ENCODE measurements at regions not wholly inside any gene's neighbourhood (a gene's known extent, or its start where the extent isn't known, plus 50 kb on each side); places are given as distances from the start of the nearest gene placed in this dataset.
A peak's percentile ranks its signal among the peaks of the same experiment; 100 is the strongest.
"Not testable (repeated sequence)": the region's sequence is repeated elsewhere in the genome, so short reads cannot be mapped to it uniquely, and the experiment has no call there.

DNA sequence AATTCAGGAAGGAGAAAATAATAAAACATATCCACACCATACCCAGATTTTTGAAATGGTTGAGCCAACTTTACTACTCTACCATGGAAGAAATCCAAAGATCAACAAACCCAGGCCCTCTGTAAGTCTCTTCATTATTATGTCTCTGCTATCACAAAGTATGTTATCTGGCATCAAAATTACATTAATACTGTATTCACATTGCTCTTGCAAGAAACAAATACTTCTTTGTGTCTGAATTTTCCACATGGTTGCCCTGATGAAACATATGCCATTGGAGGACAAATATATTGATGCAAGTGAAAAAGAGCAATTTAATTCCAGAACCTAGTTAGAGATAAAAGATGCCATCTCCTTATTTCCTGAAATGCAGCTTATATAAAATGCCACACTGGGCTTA is 204.0 kb downstream of the FZD1 start:
- DNase-seq: no peak

DNA sequence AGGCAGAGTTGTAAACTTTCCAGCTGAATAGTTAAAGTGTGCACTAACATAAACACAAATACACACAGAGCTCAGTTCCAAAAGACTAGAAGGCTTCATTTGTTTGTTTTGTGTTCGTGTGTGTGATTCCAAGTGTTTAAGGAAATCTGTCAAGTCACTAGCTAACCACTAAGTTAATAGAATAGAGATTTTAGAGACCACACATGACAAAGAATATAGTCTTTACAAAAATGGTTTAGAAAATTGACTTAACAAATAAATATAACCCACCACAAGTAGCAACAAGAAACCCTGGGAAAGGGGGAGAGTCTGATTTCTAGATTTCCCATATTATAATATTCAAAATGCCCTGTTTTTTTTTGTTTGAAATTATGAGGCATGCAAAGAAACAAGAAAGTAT is 209.4 kb downstream of the FZD1 start:
- no peak for DNase-seq

- no peak for DNase-seq
Observed at GRCh38 chr7:91474074-91474473, 209.8 kb downstream of the FZD1 start.

- DNase-seq: not testable (repeated sequence)
Observed at GRCh38 chr7:91480470-91480869, 216.2 kb downstream of the FZD1 start.

- no peak for DNase-seq
Observed at GRCh38 chr7:91491868-91492267, 227.6 kb downstream of the FZD1 start.

DNA sequence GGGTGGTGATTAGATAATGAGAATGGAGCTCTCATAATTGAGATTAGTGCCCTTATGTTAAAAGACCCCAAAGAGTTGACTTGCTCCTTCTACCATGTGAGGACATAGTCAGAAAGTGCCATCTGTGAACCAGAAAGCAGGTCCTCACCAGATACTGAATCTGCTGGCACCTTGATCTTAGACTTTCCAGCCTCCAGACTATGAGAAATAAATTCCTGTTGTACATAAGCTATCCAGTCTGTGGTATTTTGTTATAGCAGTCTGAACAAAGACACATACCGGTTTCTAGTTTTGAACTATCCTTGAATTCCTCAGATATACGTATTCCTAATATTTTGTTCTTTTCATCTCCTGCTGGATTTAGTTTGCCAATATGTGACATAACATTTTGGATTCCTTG is 228.1 kb downstream of the FZD1 start:
- no peak for DNase-seq

DNA sequence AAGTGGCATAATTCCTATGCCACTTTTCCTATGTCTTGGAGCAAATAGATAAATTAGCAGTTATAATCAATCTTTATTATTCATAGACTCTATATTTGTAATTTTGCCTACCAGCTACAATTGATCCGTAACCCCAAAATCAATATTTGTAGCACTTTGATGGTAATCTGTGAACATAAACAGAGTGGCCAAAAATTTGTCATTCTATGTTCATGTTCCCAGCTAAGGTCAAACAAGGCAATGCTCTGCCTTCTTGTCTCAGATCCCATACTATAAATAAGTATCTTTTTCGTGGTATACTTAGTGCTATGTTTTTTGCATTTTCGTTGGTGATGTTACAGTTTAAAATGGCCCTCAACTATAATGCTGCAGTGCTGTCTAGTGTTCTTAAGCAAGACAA is 228.5 kb downstream of the FZD1 start:
- DNase-seq: no peak

- no peak for DNase-seq
Observed at GRCh38 chr7:91494450-91494849, 230.2 kb downstream of the FZD1 start.

DNA sequence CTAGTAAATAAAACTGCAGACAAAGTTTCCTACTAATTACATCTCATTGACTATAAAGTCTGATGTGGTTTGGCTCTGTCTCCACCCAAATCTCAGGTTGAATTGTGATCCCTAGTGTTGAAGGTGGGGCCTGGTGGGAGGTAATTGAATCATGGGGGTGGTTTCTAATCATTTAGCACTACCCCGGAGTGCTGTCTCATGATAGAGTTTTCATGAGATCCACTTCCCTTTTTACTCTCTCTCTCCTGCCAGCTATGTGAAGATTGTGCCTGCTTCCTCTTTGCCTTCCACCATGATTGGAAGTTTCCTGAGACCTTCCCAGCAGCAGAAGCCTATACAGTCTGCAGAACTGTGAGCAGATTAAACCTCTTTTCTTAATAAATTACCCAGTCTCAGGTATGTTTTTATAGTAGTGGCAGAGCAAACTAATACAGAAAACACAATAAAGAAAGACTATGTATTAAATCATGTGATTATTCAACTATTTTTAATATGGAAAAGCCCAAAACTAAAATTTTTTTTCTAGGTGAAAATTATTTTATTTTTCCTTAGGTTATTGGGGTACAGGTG is 232.1 kb downstream of the FZD1 start:
- no peak for DNase-seq

DNA sequence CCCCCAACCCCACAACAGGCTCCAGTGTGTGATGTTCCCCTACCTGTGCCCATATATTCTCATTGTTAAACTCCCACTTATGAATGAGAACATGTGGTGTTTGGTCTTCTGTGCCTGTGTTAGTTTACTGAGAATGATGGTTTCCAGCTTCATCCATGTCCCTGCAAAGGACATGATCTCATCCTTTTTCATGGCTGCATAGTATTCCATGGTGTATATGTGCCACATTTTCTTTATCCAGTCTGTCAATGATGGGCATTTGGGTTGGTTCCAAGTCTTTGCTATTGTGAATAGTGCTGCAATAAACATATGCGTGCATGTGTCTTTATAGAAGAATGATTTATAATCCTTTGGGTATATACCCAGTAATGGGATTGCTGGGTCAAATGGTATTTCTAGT is 233.0 kb downstream of the FZD1 start:
- not testable (repeated sequence) for DNase-seq

DNA sequence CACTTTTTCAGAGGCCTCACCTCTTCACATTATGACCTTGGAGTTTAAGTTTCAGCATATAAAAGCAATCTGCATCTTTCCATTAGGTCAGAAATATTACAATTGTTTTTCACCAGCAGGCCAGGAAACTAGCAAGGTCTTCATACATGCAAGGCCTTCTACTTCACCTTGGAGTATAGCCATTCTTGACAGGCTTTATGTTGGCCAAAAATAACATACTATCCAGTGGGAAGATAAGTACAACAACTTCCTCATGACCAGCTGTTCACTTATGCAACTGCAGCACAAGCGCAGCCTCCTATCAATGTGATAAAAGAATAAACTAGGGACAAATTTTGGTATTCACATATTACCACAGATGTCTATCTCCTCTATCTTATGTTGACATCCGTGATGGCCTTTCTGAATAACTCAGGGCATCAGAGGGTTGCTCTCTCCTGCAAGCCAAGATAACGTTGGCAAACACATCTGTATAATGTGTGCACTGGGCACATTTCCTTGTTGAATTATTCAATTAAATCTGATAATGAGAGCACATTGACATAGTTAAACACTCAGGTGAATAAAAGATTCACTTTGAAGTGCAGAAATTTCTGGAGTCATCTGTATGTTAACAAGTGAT is 239.8 kb downstream of the FZD1 start:
- peak; percentile 5 for DNase-seq

GRCh38 chr7:91504919-91505318 is 240.7 kb downstream of the FZD1 start:
- DNase-seq: no peak

DNA sequence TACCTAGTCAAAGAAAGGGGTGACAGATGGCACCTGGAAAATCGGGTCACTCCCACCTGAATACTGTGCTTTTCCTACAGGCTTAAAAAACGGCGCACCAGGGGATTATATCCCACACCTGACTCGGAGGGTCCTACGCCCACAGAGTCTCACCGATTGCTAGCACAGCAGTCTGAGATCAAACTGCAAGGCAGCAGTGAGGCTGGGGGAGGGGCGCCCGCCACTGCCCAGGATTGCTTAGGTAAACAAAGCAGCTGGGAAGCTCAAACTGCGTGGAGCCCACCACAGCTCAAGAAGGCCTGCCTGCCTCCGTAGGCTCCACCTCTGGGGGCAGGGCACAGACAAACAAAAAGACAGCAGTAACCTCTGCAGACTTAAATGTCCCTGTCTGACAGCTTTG is 242.7 kb downstream of the FZD1 start:
- DNase-seq: not testable (repeated sequence)

GRCh38 chr7:91511861-91512260 is 247.6 kb downstream of the FZD1 start:
- not testable (repeated sequence) for DNase-seq

- DNase-seq: peak; percentile 10
Observed at GRCh38 chr7:91512958-91513357, 248.7 kb downstream of the FZD1 start.

DNA sequence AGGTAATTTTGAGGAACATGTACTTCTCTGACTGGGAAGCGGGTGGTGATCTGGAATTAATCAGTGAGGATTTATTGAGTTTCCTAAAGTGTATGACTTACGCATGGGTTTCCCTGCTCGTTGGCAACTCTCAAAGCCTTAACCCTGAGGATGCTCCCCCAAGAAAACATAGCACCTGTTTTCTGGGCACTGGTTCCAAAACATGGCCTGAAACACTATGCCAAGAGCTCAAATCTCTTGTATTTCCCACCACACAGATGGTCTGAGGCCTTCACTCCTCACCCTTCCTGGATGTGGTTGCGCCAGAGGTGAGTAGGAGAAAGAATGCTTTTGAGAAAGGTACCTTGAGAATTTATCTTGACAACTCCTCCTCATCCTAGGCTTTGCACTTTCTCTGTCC is 250.4 kb downstream of the FZD1 start:
- no peak for DNase-seq

GRCh38 chr7:91515961-91516360 is 251.7 kb downstream of the FZD1 start:
- no peak for DNase-seq

DNA sequence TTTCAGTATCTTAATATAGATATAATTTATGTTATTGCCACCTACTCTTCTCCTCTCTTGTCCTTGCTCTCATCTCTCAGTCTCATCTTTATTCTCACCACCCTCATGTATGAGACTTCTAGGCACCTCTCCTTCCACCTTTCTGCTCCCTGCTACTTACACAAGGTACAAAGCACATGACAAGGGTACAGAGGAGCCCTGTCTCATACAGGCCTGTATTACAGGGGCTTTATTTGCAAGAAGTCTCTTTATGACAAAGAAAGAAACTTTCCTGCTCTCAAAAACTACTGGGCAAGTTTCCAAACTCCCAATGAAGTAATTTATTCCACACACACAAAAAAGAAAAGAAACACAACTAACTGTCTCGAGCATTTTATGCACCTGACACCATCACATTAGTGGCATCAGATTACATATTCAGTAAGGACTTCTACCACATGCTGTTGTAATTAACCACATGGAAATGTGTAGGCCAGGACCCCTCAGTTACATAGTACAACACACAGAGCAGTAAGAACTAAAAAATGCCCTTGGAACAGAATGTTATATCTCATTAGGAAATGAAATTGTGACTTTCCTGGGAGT is 253.1 kb downstream of the FZD1 start:
- DNase-seq: peak; percentile 4

GRCh38 chr7:91518058-91518457 is 253.8 kb downstream of the FZD1 start:
- no peak for DNase-seq

DNA sequence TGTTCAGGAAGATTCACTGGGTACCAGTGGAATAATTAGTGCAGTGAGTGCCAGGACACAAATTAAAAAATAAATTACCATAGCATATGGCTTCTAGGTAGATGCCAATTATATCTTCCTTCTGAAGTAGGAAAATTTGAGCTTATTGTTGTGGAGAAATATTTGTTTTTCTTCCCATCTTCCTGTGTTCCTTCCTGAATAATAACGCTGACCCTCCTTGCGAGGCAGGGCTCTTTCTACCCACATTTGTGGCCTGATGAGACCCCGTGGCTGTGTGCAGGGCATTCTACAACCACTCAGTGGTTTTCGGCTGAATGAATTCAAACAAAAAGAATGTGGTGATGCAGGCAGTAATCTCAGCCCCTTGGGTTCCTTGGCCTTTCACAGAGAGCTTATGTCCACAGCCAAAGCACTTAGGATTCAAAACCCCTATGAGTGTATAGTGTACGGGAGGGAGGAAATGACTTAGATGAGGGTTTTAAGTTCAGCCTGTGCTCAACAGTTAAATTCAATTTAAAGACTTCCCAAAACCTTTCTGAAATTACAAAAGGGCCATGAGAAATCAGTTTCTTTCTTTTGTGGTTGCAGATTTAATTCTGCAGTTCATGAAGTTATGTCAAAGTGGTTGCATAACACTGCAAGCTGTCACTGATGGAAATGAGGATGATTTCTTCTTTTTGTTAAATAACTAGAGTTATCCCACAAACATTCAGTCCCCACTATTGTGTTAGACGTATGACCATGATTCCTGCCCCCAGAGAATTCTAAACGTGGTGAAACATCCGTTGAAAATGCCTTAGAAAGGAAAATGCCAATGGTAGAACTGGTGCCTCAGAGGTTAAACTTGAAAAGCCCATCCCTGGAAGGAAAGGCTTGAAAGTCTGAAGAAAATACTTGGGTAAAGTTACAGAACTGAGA is 255.3 kb downstream of the FZD1 start:
- peak; percentile 66 for DNase-seq

DNA sequence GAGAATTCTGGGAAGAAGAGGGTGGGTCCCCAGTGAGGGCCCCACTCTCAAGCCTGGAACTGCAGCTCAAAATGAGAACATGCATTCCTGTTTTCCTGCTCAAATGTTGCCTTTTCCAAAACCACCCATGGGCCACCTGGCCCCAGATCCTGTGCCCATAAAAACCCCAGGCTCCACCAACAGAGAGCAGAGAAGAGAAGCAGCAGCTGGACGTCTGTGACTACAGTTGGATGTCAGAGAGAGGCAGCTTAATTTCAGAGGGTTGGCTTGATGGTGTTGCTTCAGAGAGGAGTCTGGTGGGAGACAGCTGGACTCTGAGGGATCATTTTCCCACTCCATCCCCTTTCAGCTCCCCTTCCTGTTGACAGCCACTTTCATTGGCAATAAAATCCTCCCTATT is 256.4 kb downstream of the FZD1 start:
- DNase-seq: no peak

DNA sequence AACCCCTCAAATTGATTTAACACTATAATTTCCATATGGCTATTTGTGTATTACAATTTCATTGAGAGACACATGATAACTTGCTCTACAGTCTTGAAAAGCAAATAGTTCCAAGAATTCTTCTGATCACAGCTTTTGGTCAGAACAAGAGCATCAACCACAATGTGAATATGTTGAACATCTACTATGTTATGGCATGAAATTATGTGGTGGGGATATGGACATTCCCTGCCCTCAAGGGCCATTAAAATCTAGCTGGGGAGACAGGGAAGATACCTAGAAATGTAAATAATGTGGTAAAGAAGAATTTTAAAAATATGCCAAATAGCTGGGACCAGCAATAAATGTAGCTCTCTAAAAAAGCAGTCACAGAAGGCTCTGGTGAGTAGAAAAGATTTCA is 262.2 kb downstream of the FZD1 start:
- no peak for DNase-seq

- no peak for DNase-seq
Observed at GRCh38 chr7:91527460-91527859, 263.2 kb downstream of the FZD1 start.

GRCh38 chr7:91533996-91534395 is 269.8 kb downstream of the FZD1 start:
- DNase-seq: no peak

Data from fibroblast of skin of right biceps (primary cell).